Upper lobe of left lung (tissue), 4 donors: ENCODE measurements at regions not wholly inside any gene's neighbourhood (a gene's known extent, or its start where the extent isn't known, plus 50 kb on each side); places are given as distances from the start of the nearest gene placed in this dataset.

Experiments
- CTCF ChIP-seq, 6 experiments: fragments of 450-650 bp in 4 of 6; fragments of 200-600 bp in 2 of 6; sonication (generic) in 2 of 6; IDR thresholded peaks; one replicate each; pipeline ENCODE4 v1.5.1; 2016 to 2019; ENCODE audit warnings: antibody characterized with exemption in 6 of 6
- EP300 ChIP-seq, 4 donors: sonication (generic); formaldehyde crosslinking; IDR thresholded peaks; one replicate each; pipeline ENCODE4 v1.5.1; 2017; ENCODE audit warnings: antibody characterized with exemption in 4 of 4, control low read depth in 2 of 4
- POLR2A ChIP-seq, 4 donors: fragments of 450-650 bp; IDR thresholded peaks; one replicate each; pipeline ENCODE4 v1.5.1; 2016 to 2017; ENCODE audit warnings: antibody characterized with exemption in 4 of 4, mild to moderate bottlenecking in 2 of 4
- POLR2AphosphoS5 ChIP-seq, 2 donors: sonication (generic); formaldehyde crosslinking; IDR thresholded peaks; one replicate each; pipeline ENCODE4 v1.5.1; 2017; ENCODE audit warnings: antibody characterized with exemption in 2 of 2

GRCh38 chr2:220847006-220847405 is 725.1 kb downstream of the EPHA4 start:
- TF ChIP-seq CTCF (IDR thresholded peaks at IDR 0.05) = no peak
- no peak for TF ChIP-seq POLR2A (IDR thresholded peaks at IDR 0.05)
- TF ChIP-seq POLR2AphosphoS5 (IDR thresholded peaks at IDR 0.05) = no peak
- no peak for TF ChIP-seq EP300 (IDR thresholded peaks at IDR 0.05)
